Liver (tissue), 3 donors: ENCODE measurements at regions not wholly inside any gene's neighbourhood (a gene's known extent, or its start where the extent isn't known, plus 50 kb on each side); places are given as distances from the start of the nearest gene placed in this dataset.

ENCODE experiments used
- CTCF ChIP-seq: fragments of 150-350 bp; IDR thresholded peaks from 2 replicates; pipeline ENCODE4 v1.5.1; 2017; ENCODE audit warnings: improper control_type of control experiment, low read depth, low read length; ENCODE audit not compliant: missing input control
- FOXA1 ChIP-seq: IDR thresholded peaks from 2 replicates; pipeline ENCODE4 v1.6.1; 2016; ENCODE audit warnings: antibody characterized with exemption
- HNF4G ChIP-seq: IDR thresholded peaks from 2 replicates; pipeline ENCODE4 v1.6.1; 2016; ENCODE audit warnings: antibody characterized with exemption
- JUND ChIP-seq, 2 donors: IDR thresholded peaks; 2 replicates each; pipeline ENCODE4 v1.6.1; 2016; ENCODE audit warnings: antibody characterized with exemption in 2 of 2
- NR2F2 ChIP-seq: IDR thresholded peaks from 2 replicates; pipeline ENCODE4 v1.6.1; 2016; ENCODE audit warnings: antibody characterized with exemption
- SP1 ChIP-seq: IDR thresholded peaks from 2 replicates; pipeline ENCODE4 v1.6.1; 2018; ENCODE audit warnings: antibody characterized with exemption, mild to moderate bottlenecking
- TF ChIP-seq, protein P1 (sequence below): IDR thresholded peaks from 2 replicates; pipeline ENCODE4 v1.6.1; 2016; ENCODE audit warnings: antibody characterized with exemption
- TF ChIP-seq, protein P2 (sequence below): IDR thresholded peaks from 2 replicates; pipeline ENCODE4 v1.6.1; 2016; ENCODE audit warnings: antibody characterized with exemption
- TF ChIP-seq, protein P3 (sequence below): IDR thresholded peaks from 2 replicates; pipeline ENCODE4 v1.6.1; 2016; ENCODE audit warnings: antibody characterized with exemption
- TF ChIP-seq, protein P4 (sequence below): IDR thresholded peaks from 2 replicates; pipeline ENCODE4 v1.6.1; 2016; ENCODE audit warnings: antibody characterized with exemption, mild to moderate bottlenecking
- donor health status: healthy.
- donor health status: healthy.

DNA sequence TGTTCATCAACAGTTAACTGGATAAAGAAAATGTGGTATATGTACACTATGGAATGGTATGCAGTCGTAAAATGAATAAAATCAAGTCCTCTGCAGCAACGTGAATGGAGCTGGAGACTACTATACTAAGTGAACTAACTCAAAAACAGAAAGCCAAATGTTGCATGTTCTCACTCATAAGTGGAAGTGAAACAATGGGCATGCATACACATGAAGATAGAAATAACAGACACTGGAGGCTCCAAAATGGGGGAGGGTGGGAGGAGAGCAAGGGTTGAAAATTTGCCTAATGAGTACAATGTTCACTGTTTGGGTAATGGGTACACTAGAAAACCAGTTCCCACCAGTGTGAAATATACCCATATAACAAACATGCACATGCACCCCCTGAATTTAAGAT, 179.5 kb downstream of the ZWINT start:
- TF ChIP-seq CTCF (no peak), FOXA1 (no peak), NR2F2 (no peak), JUND (IDR thresholded peaks at IDR 0.05) (no peak), SP1 (no peak), HNF4G (no peak)
- TF ChIP-seq, protein P1, sequence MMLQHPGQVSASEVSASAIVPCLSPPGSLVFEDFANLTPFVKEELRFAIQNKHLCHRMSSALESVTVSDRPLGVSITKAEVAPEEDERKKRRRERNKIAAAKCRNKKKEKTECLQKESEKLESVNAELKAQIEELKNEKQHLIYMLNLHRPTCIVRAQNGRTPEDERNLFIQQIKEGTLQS: no peak
- TF ChIP-seq, protein P2, sequence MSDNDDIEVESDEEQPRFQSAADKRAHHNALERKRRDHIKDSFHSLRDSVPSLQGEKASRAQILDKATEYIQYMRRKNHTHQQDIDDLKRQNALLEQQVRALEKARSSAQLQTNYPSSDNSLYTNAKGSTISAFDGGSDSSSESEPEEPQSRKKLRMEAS: no peak
- TF ChIP-seq, protein P3, sequence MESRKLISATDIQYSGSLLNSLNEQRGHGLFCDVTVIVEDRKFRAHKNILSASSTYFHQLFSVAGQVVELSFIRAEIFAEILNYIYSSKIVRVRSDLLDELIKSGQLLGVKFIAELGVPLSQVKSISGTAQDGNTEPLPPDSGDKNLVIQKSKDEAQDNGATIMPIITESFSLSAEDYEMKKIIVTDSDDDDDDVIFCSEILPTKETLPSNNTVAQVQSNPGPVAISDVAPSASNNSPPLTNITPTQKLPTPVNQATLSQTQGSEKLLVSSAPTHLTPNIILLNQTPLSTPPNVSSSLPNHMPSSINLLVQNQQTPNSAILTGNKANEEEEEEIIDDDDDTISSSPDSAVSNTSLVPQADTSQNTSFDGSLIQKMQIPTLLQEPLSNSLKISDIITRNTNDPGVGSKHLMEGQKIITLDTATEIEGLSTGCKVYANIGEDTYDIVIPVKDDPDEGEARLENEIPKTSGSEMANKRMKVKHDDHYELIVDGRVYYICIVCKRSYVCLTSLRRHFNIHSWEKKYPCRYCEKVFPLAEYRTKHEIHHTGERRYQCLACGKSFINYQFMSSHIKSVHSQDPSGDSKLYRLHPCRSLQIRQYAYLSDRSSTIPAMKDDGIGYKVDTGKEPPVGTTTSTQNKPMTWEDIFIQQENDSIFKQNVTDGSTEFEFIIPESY: no peak
- TF ChIP-seq, protein P4, sequence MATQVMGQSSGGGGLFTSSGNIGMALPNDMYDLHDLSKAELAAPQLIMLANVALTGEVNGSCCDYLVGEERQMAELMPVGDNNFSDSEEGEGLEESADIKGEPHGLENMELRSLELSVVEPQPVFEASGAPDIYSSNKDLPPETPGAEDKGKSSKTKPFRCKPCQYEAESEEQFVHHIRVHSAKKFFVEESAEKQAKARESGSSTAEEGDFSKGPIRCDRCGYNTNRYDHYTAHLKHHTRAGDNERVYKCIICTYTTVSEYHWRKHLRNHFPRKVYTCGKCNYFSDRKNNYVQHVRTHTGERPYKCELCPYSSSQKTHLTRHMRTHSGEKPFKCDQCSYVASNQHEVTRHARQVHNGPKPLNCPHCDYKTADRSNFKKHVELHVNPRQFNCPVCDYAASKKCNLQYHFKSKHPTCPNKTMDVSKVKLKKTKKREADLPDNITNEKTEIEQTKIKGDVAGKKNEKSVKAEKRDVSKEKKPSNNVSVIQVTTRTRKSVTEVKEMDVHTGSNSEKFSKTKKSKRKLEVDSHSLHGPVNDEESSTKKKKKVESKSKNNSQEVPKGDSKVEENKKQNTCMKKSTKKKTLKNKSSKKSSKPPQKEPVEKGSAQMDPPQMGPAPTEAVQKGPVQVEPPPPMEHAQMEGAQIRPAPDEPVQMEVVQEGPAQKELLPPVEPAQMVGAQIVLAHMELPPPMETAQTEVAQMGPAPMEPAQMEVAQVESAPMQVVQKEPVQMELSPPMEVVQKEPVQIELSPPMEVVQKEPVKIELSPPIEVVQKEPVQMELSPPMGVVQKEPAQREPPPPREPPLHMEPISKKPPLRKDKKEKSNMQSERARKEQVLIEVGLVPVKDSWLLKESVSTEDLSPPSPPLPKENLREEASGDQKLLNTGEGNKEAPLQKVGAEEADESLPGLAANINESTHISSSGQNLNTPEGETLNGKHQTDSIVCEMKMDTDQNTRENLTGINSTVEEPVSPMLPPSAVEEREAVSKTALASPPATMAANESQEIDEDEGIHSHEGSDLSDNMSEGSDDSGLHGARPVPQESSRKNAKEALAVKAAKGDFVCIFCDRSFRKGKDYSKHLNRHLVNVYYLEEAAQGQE: no peak
